HepG2 (cell line): ENCODE measurements at regions not wholly inside any gene's neighbourhood (a gene's known extent, or its start where the extent isn't known, plus 50 kb on each side); places are given as distances from the start of the nearest gene placed in this dataset.

ENCODE experiments used
- ATAC-seq: fragments of 200-7000 bp; cut with Tn5 transposase; 3 replicates; pipeline ENCODE4 v1.9.1; 2020; ENCODE audit warnings: mild to moderate bottlenecking, moderate library complexity
- BruUV-seq: library from RNA; stranded (reverse); fragments of 400-500 nt; replicated peaks from 2 replicates; lab custom pipeline; 2021; lab: Mats Ljungman, UMichigan
- CTCF ChIA-PET: fragments of 300-600 bp; formaldehyde crosslinking; extraction: SDS; loops from one replicate; lab custom pipeline; 2021; ENCODE audit warnings: low total read pairs, inconsistent platforms, low intra/inter-chr PET ratio; lab: Yijun Ruan, JAX
- POLR2A ChIA-PET: fragments of 350-600 bp; sonication (Branson Sonifier 250); formaldehyde crosslinking; loops from one replicate; lab custom pipeline; 2020; ENCODE audit warnings: antibody characterized with exemption, inconsistent platforms; lab: Yijun Ruan, JAX
- DNase-seq: peaks from one replicate; pipeline ENCODE4 v3.0.0-alpha.2; 2015; ENCODE audit warnings: low spot score
- FAIRE-seq: peaks from 3 replicates; lab custom pipeline; 2011; peaks lifted over from hg19 to GRCh38; lab: Jason Lieb, UNC
- H2AFZ ChIP-seq: one replicate; pipeline ENCODE4 v1.6.1; 2011; ENCODE audit warnings: low read length, inconsistent platforms
- H3K27ac ChIP-seq: fragments of 300-600 bp; 3 replicates; pipeline ENCODE4 v1.8.0; 2011; ENCODE audit warnings: mixed run types, mild to moderate bottlenecking, mixed read lengths, low read length, inconsistent platforms; ENCODE audit not compliant: insufficient read depth; ENCODE audit errors: extremely low read length
- H3K27me3 ChIP-seq, 2 experiments: fragments of 200-600 bp in 1 of 2; 2 replicates in 1 of 2; 3 replicates in 1 of 2; pipeline versions ENCODE4 v1.6.0 to v1.8.0; 2011; ENCODE audit warnings: low read length in 2 of 2, mild to moderate bottlenecking in 2 of 2, moderate library complexity in 2 of 2, inconsistent platforms in 1 of 2; ENCODE audit not compliant: insufficient read depth in 2 of 2, control insufficient read depth in 1 of 2
- H3K36me3 ChIP-seq, 2 experiments: fragments of 200-600 bp in 1 of 2; replicated peaks in 1 of 2; 2 replicates in 1 of 2; 3 replicates in 1 of 2; pipeline versions ENCODE4 v1.5.1 to v1.8.0; 2011; ENCODE audit warnings: low read length in 2 of 2, inconsistent platforms in 1 of 2; ENCODE audit not compliant: insufficient read depth in 2 of 2, control insufficient read depth in 1 of 2
- H3K4me1 ChIP-seq: 2 replicates; pipeline ENCODE4 v1.5.1; 2012; ENCODE audit warnings: low read length, inconsistent platforms; ENCODE audit not compliant: insufficient read depth
- H3K4me2 ChIP-seq: 2 replicates; pipeline ENCODE4 v1.6.0; 2011; ENCODE audit warnings: low read depth, low read length, inconsistent platforms
- H3K4me3 ChIP-seq, 3 experiments: fragments of 200-600 bp in 1 of 3; sonication (generic), shearing (Covaris generic) in 1 of 3; replicated peaks in 1 of 3; 2 replicates each; pipeline ENCODE4 v1.5.1; 2011 to 2016; ENCODE audit warnings: low read length in 3 of 3, inconsistent platforms in 2 of 3, low read depth in 2 of 3, mild to moderate bottlenecking in 2 of 3, control low read depth in 1 of 3, mixed read lengths in 1 of 3; ENCODE audit not compliant: insufficient read depth in 1 of 3
- H3K79me2 ChIP-seq: one replicate; pipeline ENCODE4 v1.6.1; 2011; ENCODE audit warnings: low read length, inconsistent platforms; ENCODE audit not compliant: insufficient read depth
- H3K9ac ChIP-seq: 2 replicates; pipeline ENCODE4 v1.6.0; 2011; ENCODE audit warnings: mild to moderate bottlenecking, low read depth, low read length, inconsistent platforms; ENCODE audit not compliant: insufficient read depth
- H3K9me3 ChIP-seq: 2 replicates; pipeline ENCODE4 v1.5.1; 2012; ENCODE audit warnings: mild to moderate bottlenecking, low read length
- H4K20me1 ChIP-seq: 2 replicates; pipeline ENCODE4 v1.6.0; 2011; ENCODE audit warnings: inconsistent platforms, mild to moderate bottlenecking, low read length, moderate library complexity; ENCODE audit not compliant: insufficient read depth
- BRD4 ChIP-seq: sonication (generic); formaldehyde crosslinking; IDR thresholded peaks from 2 replicates; pipeline ENCODE4 v1.4.0; 2020; ENCODE audit warnings: missing genetic modification reagents
- FOXC1 ChIP-seq: sonication (generic); formaldehyde crosslinking; IDR thresholded peaks from 2 replicates; pipeline ENCODE4 v1.8.0; 2022; ENCODE audit warnings: mild to moderate bottlenecking, missing genetic modification reagents, borderline replicate concordance
- MAFK ChIP-seq, 2 experiments: IDR thresholded peaks in 1 of 2; conservative IDR thresholded peaks in 1 of 2; 2 replicates each; pipeline ENCODE4 v1.6.1; 2011; ENCODE audit warnings: improper control_type of control experiment in 2 of 2, low read length in 2 of 2
- PPARG ChIP-seq: conservative IDR thresholded peaks from 2 replicates; pipeline ENCODE4 v1.6.1; 2016; ENCODE audit warnings: missing biosample characterization, missing genetic modification reagents
- SYNCRIP ChIP-seq: fragments of 200-400 bp; formaldehyde crosslinking; IDR thresholded peaks from 2 replicates; pipeline ENCODE4 v1.6.1; 2018; ENCODE audit warnings: mild to moderate bottlenecking, low read depth, low read length; ENCODE audit not compliant: insufficient read depth
- ZMAT3 ChIP-seq: sonication (generic); formaldehyde crosslinking; conservative IDR thresholded peaks from 2 replicates; pipeline ENCODE4 v1.7.0; 2021; ENCODE audit warnings: missing genetic modification reagents
- ZNF256 ChIP-seq: sonication (generic); formaldehyde crosslinking; conservative IDR thresholded peaks from 2 replicates; pipeline ENCODE4 v1.4.0; 2020; ENCODE audit warnings: missing genetic modification reagents
- ZNF354B ChIP-seq: sonication (generic); formaldehyde crosslinking; IDR thresholded peaks from 2 replicates; pipeline ENCODE4 v1.8.0; 2022; ENCODE audit warnings: mild to moderate bottlenecking, missing genetic modification reagents
- ZNF468 ChIP-seq: sonication (generic); formaldehyde crosslinking; IDR thresholded peaks from 2 replicates; pipeline ENCODE4 v1.8.0; 2022; ENCODE audit warnings: mild to moderate bottlenecking, moderate library complexity, missing genetic modification reagents
- ZNF549 ChIP-seq: sonication (generic); formaldehyde crosslinking; IDR thresholded peaks from 2 replicates; pipeline ENCODE4 v1.5.0; 2020; ENCODE audit warnings: missing genetic modification reagents
- ZNF619 ChIP-seq: sonication (generic); formaldehyde crosslinking; IDR thresholded peaks from 2 replicates; pipeline ENCODE4 v1.4.0; 2020; ENCODE audit warnings: mild to moderate bottlenecking, missing genetic modification reagents
- WGBS: methylation state at CpG from one replicate; pipeline ENCODE4 v1.1.6; 2017; ENCODE audit warnings: low lambda C conversion rate; 5-methylcytosine and 5-hydroxymethylcytosine counted together
- in situ Hi-C: cut with HindIII; loops from 2 replicates; pipeline ENCODE4 v1.10.0; 2017; ENCODE audit warnings: low pct_unique_long_range_greater_than_20kb; ENCODE audit not compliant: extremely low pct_ligation_motif_present
- intact Hi-C: fragments of 100-400 bp; cut with micrococcal nuclease; formaldehyde crosslinking; loops from one replicate; pipeline ENCODE4 v1.10.0; 2022; ENCODE audit not compliant: unreplicated experiment
- TF ChIP-seq, protein P1 (sequence below): sonication (generic); formaldehyde crosslinking; IDR thresholded peaks from 2 replicates; pipeline ENCODE4 v1.4.0; 2020; ENCODE audit warnings: mild to moderate bottlenecking, missing genetic modification reagents
- TF ChIP-seq, protein P2 (sequence below): sonication (generic); formaldehyde crosslinking; IDR thresholded peaks from 2 replicates; pipeline ENCODE4 v1.4.0; 2020; ENCODE audit warnings: missing genetic modification reagents
- TF ChIP-seq, protein P3 (sequence below): IDR thresholded peaks from 2 replicates; pipeline ENCODE4 v1.4.0; 2020; ENCODE audit warnings: mild to moderate bottlenecking, missing genetic modification reagents

- no peaks in the 10 kb centered on the region for H3K36me3 ChIP-seq
- POLR2A ChIA-PET = no interaction called here
- no peak overlapping the region for H3K9ac ChIP-seq
- WGBS = 40% methylated on average over 1 of the region's 1 CpG
- H3K79me2 ChIP-seq = no peaks in the 10 kb centered on the region
- no peak overlapping the region for H3K4me3 ChIP-seq
- no peaks in the 10 kb centered on the region for H3K27me3 ChIP-seq
- no peak overlapping the region for H2AFZ ChIP-seq
- no peak overlapping the region for H3K27ac ChIP-seq
- H3K9me3 ChIP-seq = no peaks in the 10 kb centered on the region
- intact Hi-C loops (no loop called here), in situ Hi-C loops (no loop called here)
- DNase-seq = no peak
- FAIRE-seq = no peak
- no peaks in the 10 kb centered on the region for H4K20me1 ChIP-seq
- H3K4me1 ChIP-seq = peaks cover 9% of the 10 kb centered on the region
- TF ChIP-seq, protein P1, sequence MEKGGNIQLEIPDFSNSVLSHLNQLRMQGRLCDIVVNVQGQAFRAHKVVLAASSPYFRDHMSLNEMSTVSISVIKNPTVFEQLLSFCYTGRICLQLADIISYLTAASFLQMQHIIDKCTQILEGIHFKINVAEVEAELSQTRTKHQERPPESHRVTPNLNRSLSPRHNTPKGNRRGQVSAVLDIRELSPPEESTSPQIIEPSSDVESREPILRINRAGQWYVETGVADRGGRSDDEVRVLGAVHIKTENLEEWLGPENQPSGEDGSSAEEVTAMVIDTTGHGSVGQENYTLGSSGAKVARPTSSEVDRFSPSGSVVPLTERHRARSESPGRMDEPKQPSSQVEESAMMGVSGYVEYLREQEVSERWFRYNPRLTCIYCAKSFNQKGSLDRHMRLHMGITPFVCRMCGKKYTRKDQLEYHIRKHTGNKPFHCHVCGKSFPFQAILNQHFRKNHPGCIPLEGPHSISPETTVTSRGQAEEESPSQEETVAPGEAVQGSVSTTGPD (CRISPR knock-in tag) = no peak
- TF ChIP-seq, protein P2, sequence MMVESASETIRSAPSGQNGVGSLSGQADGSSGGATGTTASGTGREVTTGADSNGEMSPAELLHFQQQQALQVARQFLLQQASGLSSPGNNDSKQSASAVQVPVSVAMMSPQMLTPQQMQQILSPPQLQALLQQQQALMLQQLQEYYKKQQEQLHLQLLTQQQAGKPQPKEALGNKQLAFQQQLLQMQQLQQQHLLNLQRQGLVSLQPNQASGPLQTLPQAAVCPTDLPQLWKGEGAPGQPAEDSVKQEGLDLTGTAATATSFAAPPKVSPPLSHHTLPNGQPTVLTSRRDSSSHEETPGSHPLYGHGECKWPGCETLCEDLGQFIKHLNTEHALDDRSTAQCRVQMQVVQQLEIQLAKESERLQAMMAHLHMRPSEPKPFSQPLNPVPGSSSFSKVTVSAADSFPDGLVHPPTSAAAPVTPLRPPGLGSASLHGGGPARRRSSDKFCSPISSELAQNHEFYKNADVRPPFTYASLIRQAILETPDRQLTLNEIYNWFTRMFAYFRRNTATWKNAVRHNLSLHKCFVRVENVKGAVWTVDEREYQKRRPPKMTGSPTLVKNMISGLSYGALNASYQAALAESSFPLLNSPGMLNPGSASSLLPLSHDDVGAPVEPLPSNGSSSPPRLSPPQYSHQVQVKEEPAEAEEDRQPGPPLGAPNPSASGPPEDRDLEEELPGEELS (CRISPR knock-in tag) = no peak
- TF ChIP-seq ZNF619 (CRISPR knock-in tag) = no peak
- no peak for TF ChIP-seq ZNF468 (CRISPR knock-in tag)
- TF ChIP-seq PPARG (CRISPR knock-in tag) = no peak
- TF ChIP-seq, protein P3, sequence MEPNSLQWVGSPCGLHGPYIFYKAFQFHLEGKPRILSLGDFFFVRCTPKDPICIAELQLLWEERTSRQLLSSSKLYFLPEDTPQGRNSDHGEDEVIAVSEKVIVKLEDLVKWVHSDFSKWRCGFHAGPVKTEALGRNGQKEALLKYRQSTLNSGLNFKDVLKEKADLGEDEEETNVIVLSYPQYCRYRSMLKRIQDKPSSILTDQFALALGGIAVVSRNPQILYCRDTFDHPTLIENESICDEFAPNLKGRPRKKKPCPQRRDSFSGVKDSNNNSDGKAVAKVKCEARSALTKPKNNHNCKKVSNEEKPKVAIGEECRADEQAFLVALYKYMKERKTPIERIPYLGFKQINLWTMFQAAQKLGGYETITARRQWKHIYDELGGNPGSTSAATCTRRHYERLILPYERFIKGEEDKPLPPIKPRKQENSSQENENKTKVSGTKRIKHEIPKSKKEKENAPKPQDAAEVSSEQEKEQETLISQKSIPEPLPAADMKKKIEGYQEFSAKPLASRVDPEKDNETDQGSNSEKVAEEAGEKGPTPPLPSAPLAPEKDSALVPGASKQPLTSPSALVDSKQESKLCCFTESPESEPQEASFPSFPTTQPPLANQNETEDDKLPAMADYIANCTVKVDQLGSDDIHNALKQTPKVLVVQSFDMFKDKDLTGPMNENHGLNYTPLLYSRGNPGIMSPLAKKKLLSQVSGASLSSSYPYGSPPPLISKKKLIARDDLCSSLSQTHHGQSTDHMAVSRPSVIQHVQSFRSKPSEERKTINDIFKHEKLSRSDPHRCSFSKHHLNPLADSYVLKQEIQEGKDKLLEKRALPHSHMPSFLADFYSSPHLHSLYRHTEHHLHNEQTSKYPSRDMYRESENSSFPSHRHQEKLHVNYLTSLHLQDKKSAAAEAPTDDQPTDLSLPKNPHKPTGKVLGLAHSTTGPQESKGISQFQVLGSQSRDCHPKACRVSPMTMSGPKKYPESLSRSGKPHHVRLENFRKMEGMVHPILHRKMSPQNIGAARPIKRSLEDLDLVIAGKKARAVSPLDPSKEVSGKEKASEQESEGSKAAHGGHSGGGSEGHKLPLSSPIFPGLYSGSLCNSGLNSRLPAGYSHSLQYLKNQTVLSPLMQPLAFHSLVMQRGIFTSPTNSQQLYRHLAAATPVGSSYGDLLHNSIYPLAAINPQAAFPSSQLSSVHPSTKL (CRISPR knock-in tag) = no peak
- TF ChIP-seq BRD4 (CRISPR knock-in tag) = no peak
- no peak for TF ChIP-seq ZMAT3 (CRISPR knock-in tag)
- TF ChIP-seq SYNCRIP = no peak
- no peak for TF ChIP-seq MAFK (conservative IDR thresholded peaks at IDR 0.05 in 1 of 2, IDR thresholded peaks at IDR 0.05 in 1 of 2; ENCODE audit: low read length in 2 of 2)
- TF ChIP-seq ZNF354B = no peak
- no peak for TF ChIP-seq FOXC1 (CRISPR knock-in tag)
- no peak for TF ChIP-seq ZNF256 (CRISPR knock-in tag)
- TF ChIP-seq ZNF549 (CRISPR knock-in tag) = no peak
- no TSS peak for BruUV-seq
- no peak for ATAC-seq
- CTCF ChIA-PET = no interaction called here
- H3K4me2 ChIP-seq = no peak overlapping the region
Observed at GRCh38 chr3:59318881-59319280, 269.1 kb upstream of the CFAP20DC start.
